ENCODE measurements at regions not wholly inside any gene's neighbourhood (a gene's known extent, or its start where the extent isn't known, plus 50 kb on each side); places are given as distances from the start of the nearest gene placed in this dataset.

- TF ChIP-seq, protein P1, sequence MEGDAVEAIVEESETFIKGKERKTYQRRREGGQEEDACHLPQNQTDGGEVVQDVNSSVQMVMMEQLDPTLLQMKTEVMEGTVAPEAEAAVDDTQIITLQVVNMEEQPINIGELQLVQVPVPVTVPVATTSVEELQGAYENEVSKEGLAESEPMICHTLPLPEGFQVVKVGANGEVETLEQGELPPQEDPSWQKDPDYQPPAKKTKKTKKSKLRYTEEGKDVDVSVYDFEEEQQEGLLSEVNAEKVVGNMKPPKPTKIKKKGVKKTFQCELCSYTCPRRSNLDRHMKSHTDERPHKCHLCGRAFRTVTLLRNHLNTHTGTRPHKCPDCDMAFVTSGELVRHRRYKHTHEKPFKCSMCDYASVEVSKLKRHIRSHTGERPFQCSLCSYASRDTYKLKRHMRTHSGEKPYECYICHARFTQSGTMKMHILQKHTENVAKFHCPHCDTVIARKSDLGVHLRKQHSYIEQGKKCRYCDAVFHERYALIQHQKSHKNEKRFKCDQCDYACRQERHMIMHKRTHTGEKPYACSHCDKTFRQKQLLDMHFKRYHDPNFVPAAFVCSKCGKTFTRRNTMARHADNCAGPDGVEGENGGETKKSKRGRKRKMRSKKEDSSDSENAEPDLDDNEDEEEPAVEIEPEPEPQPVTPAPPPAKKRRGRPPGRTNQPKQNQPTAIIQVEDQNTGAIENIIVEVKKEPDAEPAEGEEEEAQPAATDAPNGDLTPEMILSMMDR (IDR thresholded peaks at IDR 0.05): no peak
- TF ChIP-seq POLR2A (IDR thresholded peaks at IDR 0.05): no peak
Measured at GRCh38 chr10:80986596-80986995, 448.9 kb downstream of the SH2D4B start.
